ENCODE measurements at regions not wholly inside any gene's neighbourhood (a gene's known extent, or its start where the extent isn't known, plus 50 kb on each side); places are given as distances from the start of the nearest gene placed in this dataset.
"Not testable (repeated sequence)": the region's sequence is repeated elsewhere in the genome, so short reads cannot be mapped to it uniquely, and the experiment has no call there.

GRCh38 chr3:194030372-194030771 lies 105.6 kb upstream of the HES1 start:
- no peaks in the 10 kb centered on the region for H3K27me3 ChIP-seq (ENCODE audit: control insufficient read depth, insufficient read depth)
- WGBS: 92% methylated on average over 4 of the region's 4 CpGs
- H3K4me3 ChIP-seq (ENCODE audit: low read length): no peak overlapping the region
- no peak for DNase-seq
- intact Hi-C loops (cut with DNase I): no loop called here
- peaks cover 1% of the 10 kb centered on the region for H3K4me1 ChIP-seq (ENCODE audit: control insufficient read depth, insufficient read depth, low read length)
- no peak overlapping the region for H3K27ac ChIP-seq (ENCODE audit: low read length)
- no peak for ATAC-seq
- H3K9me3 ChIP-seq (ENCODE audit: control insufficient read depth, low read length): no peaks in the 10 kb centered on the region

- Histone ChIP-seq H3K27me3 (ENCODE audit: control insufficient read depth, insufficient read depth) (no peaks in the 10 kb centered on the region), H3K27ac (ENCODE audit: low read length) (no peak overlapping the region), H3K4me3 (ENCODE audit: low read length) (no peak overlapping the region), H3K4me1 (ENCODE audit: control insufficient read depth, insufficient read depth, low read length) (peaks cover 1% of the 10 kb centered on the region), H3K9me3 (ENCODE audit: control insufficient read depth, low read length) (no peaks in the 10 kb centered on the region)
- 92% methylated on average over 9 of the region's 9 CpGs for WGBS
- no peak for DNase-seq
- ATAC-seq: no peak
- intact Hi-C loops (cut with DNase I): no loop called here
These were observed 104.6 kb upstream of the HES1 start for GRCh38 chr3:194031349-194031748.

GRCh38 chr3:194031867-194032635 lies 103.9 kb upstream of the HES1 start:
- Histone ChIP-seq H3K27ac (ENCODE audit: low read length) (no peak overlapping the region), H3K27me3 (ENCODE audit: control insufficient read depth, insufficient read depth) (no peaks in the 10 kb centered on the region)
- intact Hi-C loops (cut with DNase I): no loop called here

GRCh38 chr3:194032828-194033435 lies 103.0 kb upstream of the HES1 start:
- Histone ChIP-seq H3K4me1 (ENCODE audit: control insufficient read depth, insufficient read depth, low read length) (peaks cover 1% of the 10 kb centered on the region), H3K9me3 (ENCODE audit: control insufficient read depth, low read length) (no peaks in the 10 kb centered on the region), H3K27ac (ENCODE audit: low read length) (no peak overlapping the region), H3K27me3 (ENCODE audit: control insufficient read depth, insufficient read depth) (no peaks in the 10 kb centered on the region), H3K4me3 (ENCODE audit: low read length) (no peak overlapping the region)
- DNase-seq (no peak), ATAC-seq (no peak)
- WGBS: 67% methylated on average over 9 of the region's 9 CpGs
- intact Hi-C loops (cut with DNase I): no loop called here

More at GRCh38 chr3:194031867-194032635, 103.9 kb upstream of the HES1 start:
- H3K4me3 ChIP-seq (ENCODE audit: low read length): no peak overlapping the region
- DNase-seq (no peak), ATAC-seq (no peak)
- no peaks in the 10 kb centered on the region for H3K9me3 ChIP-seq (ENCODE audit: control insufficient read depth, low read length)
- 87% methylated on average over 12 of the region's 12 CpGs for WGBS
- peaks cover 1% of the 10 kb centered on the region for H3K4me1 ChIP-seq (ENCODE audit: control insufficient read depth, insufficient read depth, low read length)

- 87% methylated on average over 24 of the region's 24 CpGs for WGBS
- Histone ChIP-seq H3K27ac (ENCODE audit: low read length) (no peak overlapping the region), H3K27me3 (ENCODE audit: control insufficient read depth, insufficient read depth) (no peaks in the 10 kb centered on the region), H3K4me3 (ENCODE audit: low read length) (no peak overlapping the region), H3K4me1 (ENCODE audit: control insufficient read depth, insufficient read depth, low read length) (peaks cover 1% of the 10 kb centered on the region), H3K9me3 (ENCODE audit: control insufficient read depth, low read length) (no peaks in the 10 kb centered on the region)
- intact Hi-C loops (cut with DNase I): no loop called here
- ATAC-seq: peak; percentile 8 to 31
- DNase-seq: peak in 1 of 3 donors; percentile 44
These were observed 101.3 kb upstream of the HES1 start for GRCh38 chr3:194034346-194035336.

GRCh38 chr3:194035406-194036138 lies 100.4 kb upstream of the HES1 start:
- whole genome bisulfite sequencing: 71% methylated on average over 5 of the region's 5 CpGs
- Histone ChIP-seq H3K4me1 (ENCODE audit: control insufficient read depth, insufficient read depth, low read length) (peaks cover 1% of the 10 kb centered on the region), H3K27ac (ENCODE audit: low read length) (no peak overlapping the region), H3K27me3 (ENCODE audit: control insufficient read depth, insufficient read depth) (no peaks in the 10 kb centered on the region), H3K4me3 (ENCODE audit: low read length) (no peak overlapping the region), H3K9me3 (ENCODE audit: control insufficient read depth, low read length) (no peaks in the 10 kb centered on the region)
- intact Hi-C loops (cut with DNase I): no loop called here
- DNase-seq: no peak
- ATAC-seq: peak in 1 of 2 donors; percentile 35

- H3K4me1 ChIP-seq (ENCODE audit: control insufficient read depth, insufficient read depth, low read length): peaks cover 1% of the 10 kb centered on the region
- H3K27ac ChIP-seq (ENCODE audit: low read length): no peak overlapping the region
- no peak for DNase-seq
- intact Hi-C loops (cut with DNase I): no loop called here
- WGBS: 87% methylated on average over 6 of the region's 6 CpGs
- no peaks in the 10 kb centered on the region for H3K27me3 ChIP-seq (ENCODE audit: control insufficient read depth, insufficient read depth)
- ATAC-seq: no peak
- no peak overlapping the region for H3K4me3 ChIP-seq (ENCODE audit: low read length)
- no peaks in the 10 kb centered on the region for H3K9me3 ChIP-seq (ENCODE audit: control insufficient read depth, low read length)
These were observed 99.1 kb upstream of the HES1 start for GRCh38 chr3:194036842-194037241.

GRCh38 chr3:194038346-194038745 lies 97.6 kb upstream of the HES1 start:
- DNase-seq; H3K4me1 ChIP-seq (ENCODE audit: control insufficient read depth, insufficient read depth, low read length); H3K4me3 ChIP-seq (ENCODE audit: low read length); H3K27ac ChIP-seq (ENCODE audit: low read length); ATAC-seq; H3K9me3 ChIP-seq (ENCODE audit: control insufficient read depth, low read length); intact Hi-C loops (cut with DNase I); H3K27me3 ChIP-seq (ENCODE audit: control insufficient read depth, insufficient read depth): not testable (repeated sequence)
- 89% methylated on average over 13 of the region's 13 CpGs for WGBS

- intact Hi-C loops (cut with DNase I): no loop called here
- Histone ChIP-seq H3K9me3 (ENCODE audit: control insufficient read depth, low read length) (no peaks in the 10 kb centered on the region), H3K27me3 (ENCODE audit: control insufficient read depth, insufficient read depth) (no peaks in the 10 kb centered on the region), H3K27ac (ENCODE audit: low read length) (no peak overlapping the region), H3K4me3 (ENCODE audit: low read length) (no peak overlapping the region), H3K4me1 (ENCODE audit: control insufficient read depth, insufficient read depth, low read length) (no peaks in the 10 kb centered on the region)
- no peak for ATAC-seq
- 92% methylated on average over 5 of the region's 5 CpGs for WGBS
- no peak for DNase-seq
These were observed 97.0 kb upstream of the HES1 start for GRCh38 chr3:194038960-194039359.

- 72% methylated on average over 15 of the region's 15 CpGs for WGBS
- peak in 1 of 2 donors; percentile 33 for ATAC-seq
- no peaks in the 10 kb centered on the region for H3K27me3 ChIP-seq (ENCODE audit: control insufficient read depth, insufficient read depth)
These were observed 95.3 kb upstream of the HES1 start for GRCh38 chr3:194040516-194041273.

More at GRCh38 chr3:194040516-194041273, 95.3 kb upstream of the HES1 start:
- Histone ChIP-seq H3K4me3 (ENCODE audit: low read length) (no peak overlapping the region), H3K9me3 (ENCODE audit: control insufficient read depth, low read length) (no peaks in the 10 kb centered on the region), H3K4me1 (ENCODE audit: control insufficient read depth, insufficient read depth, low read length) (no peaks in the 10 kb centered on the region), H3K27ac (ENCODE audit: low read length) (no peak overlapping the region)
- intact Hi-C loops (cut with DNase I): no loop called here
- DNase-seq: no peak
